Activated T-cell treated with anti-CD3 and anti-CD28 coated beads, Interleukin-2, amount 50 U/mL, for 4 hours (primary cell): ENCODE measurements at regions not wholly inside any gene's neighbourhood (a gene's known extent, or its start where the extent isn't known, plus 50 kb on each side); places are given as distances from the start of the nearest gene placed in this dataset.

Experiments used
- ATAC-seq, 2 donors: fragments of 200-7000 bp; cut with Tn5 transposase; one replicate each; pipeline ENCODE4 v1.10.0; 2021
- DNase-seq: peaks from one replicate; pipeline ENCODE4 v3.0.0-alpha.2; 2020
- H3K27me3 Mint-ChIP-seq: one replicate; pipeline ENCODE4 v1.8.0; 2021; ENCODE audit warnings: low read depth, mixed read lengths
- H3K36me3 Mint-ChIP-seq: one replicate; pipeline ENCODE4 v1.8.0; 2022; ENCODE audit warnings: mixed read lengths; ENCODE audit not compliant: insufficient read depth
- H3K4me1 Mint-ChIP-seq: one replicate; pipeline ENCODE4 v1.8.0; 2021; ENCODE audit warnings: low read depth, mixed read lengths
- H3K4me3 Mint-ChIP-seq: one replicate; pipeline ENCODE4 v1.8.0; 2021; ENCODE audit warnings: mild to moderate bottlenecking, moderate library complexity, mixed read lengths
- H3K9me3 Mint-ChIP-seq: one replicate; pipeline ENCODE4 v1.8.0; 2021; ENCODE audit warnings: mixed read lengths

- no peaks in the 10 kb centered on the region for H3K4me1 Mint-ChIP-seq
- ATAC-seq (no peak), DNase-seq (no peak)
- H3K36me3 Mint-ChIP-seq, result no peaks in the 10 kb centered on the region
- no peaks in the 10 kb centered on the region for H3K9me3 Mint-ChIP-seq
- H3K4me3 Mint-ChIP-seq, result no peak overlapping the region
- no peaks in the 10 kb centered on the region for H3K27me3 Mint-ChIP-seq
Measured at GRCh38 chr10:57468894-57469432, 798.7 kb downstream of the IPMK start.

GRCh38 chr10:57465155-57465554 is 802.5 kb downstream of the IPMK start:
- H3K4me3 Mint-ChIP-seq, result no peak overlapping the region
- no peaks in the 10 kb centered on the region for H3K27me3 Mint-ChIP-seq
- H3K4me1 Mint-ChIP-seq, result no peaks in the 10 kb centered on the region
- DNase-seq (no peak), ATAC-seq (no peak)
- H3K9me3 Mint-ChIP-seq, result no peaks in the 10 kb centered on the region
- no peaks in the 10 kb centered on the region for H3K36me3 Mint-ChIP-seq

GRCh38 chr10:57460540-57460939 is 807.2 kb downstream of the IPMK start:
- H3K9me3 Mint-ChIP-seq, result no peaks in the 10 kb centered on the region
- no peaks in the 10 kb centered on the region for H3K4me1 Mint-ChIP-seq
- no peak for ATAC-seq

GRCh38 chr10:57457972-57458512 is 809.7 kb downstream of the IPMK start:
- no peak overlapping the region for H3K4me3 Mint-ChIP-seq
- DNase-seq (no peak), ATAC-seq (no peak)
- no peaks in the 10 kb centered on the region for H3K4me1 Mint-ChIP-seq
- no peaks in the 10 kb centered on the region for H3K36me3 Mint-ChIP-seq
- no peaks in the 10 kb centered on the region for H3K9me3 Mint-ChIP-seq
- H3K27me3 Mint-ChIP-seq, result no peaks in the 10 kb centered on the region

More at GRCh38 chr10:57460540-57460939, 807.2 kb downstream of the IPMK start:
- no peak overlapping the region for H3K4me3 Mint-ChIP-seq
- DNase-seq, result no peak
- H3K36me3 Mint-ChIP-seq, result no peaks in the 10 kb centered on the region
- H3K27me3 Mint-ChIP-seq, result no peaks in the 10 kb centered on the region

GRCh38 chr10:57430376-57430775 is 837.3 kb downstream of the IPMK start:
- no peak for ATAC-seq
- no peaks in the 10 kb centered on the region for H3K4me1 Mint-ChIP-seq
- H3K27me3 Mint-ChIP-seq, result no peaks in the 10 kb centered on the region
- no peak overlapping the region for H3K4me3 Mint-ChIP-seq
- peaks cover 4% of the 10 kb centered on the region for H3K9me3 Mint-ChIP-seq
- DNase-seq, result no peak
- no peaks in the 10 kb centered on the region for H3K36me3 Mint-ChIP-seq

- no peaks in the 10 kb centered on the region for H3K4me1 Mint-ChIP-seq
- H3K4me3 Mint-ChIP-seq, result no peak overlapping the region
- no peaks in the 10 kb centered on the region for H3K36me3 Mint-ChIP-seq
- H3K27me3 Mint-ChIP-seq, result no peaks in the 10 kb centered on the region
- ATAC-seq, result no peak
- no peak for DNase-seq
- H3K9me3 Mint-ChIP-seq, result no peaks in the 10 kb centered on the region
Measured at GRCh38 chr10:57420881-57421280, 846.8 kb downstream of the IPMK start.

- ATAC-seq (no peak), DNase-seq (no peak)
- H3K36me3 Mint-ChIP-seq, result no peaks in the 10 kb centered on the region
- H3K4me3 Mint-ChIP-seq, result no peak overlapping the region
- peaks cover 10% of the 10 kb centered on the region for H3K9me3 Mint-ChIP-seq
- no peaks in the 10 kb centered on the region for H3K27me3 Mint-ChIP-seq
- H3K4me1 Mint-ChIP-seq, result no peaks in the 10 kb centered on the region
Measured at GRCh38 chr10:57418476-57418875, 849.2 kb downstream of the IPMK start.

- H3K36me3 Mint-ChIP-seq, result no peaks in the 10 kb centered on the region
- H3K4me3 Mint-ChIP-seq, result no peak overlapping the region
- H3K4me1 Mint-ChIP-seq, result no peaks in the 10 kb centered on the region
- no peaks in the 10 kb centered on the region for H3K27me3 Mint-ChIP-seq
- ATAC-seq (no peak), DNase-seq (no peak)
- peaks cover 4% of the 10 kb centered on the region for H3K9me3 Mint-ChIP-seq
Measured at GRCh38 chr10:57395923-57396322, 871.8 kb downstream of the IPMK start.

- Mint-ChIP-seq H3K4me3 (no peak overlapping the region), H3K36me3 (no peaks in the 10 kb centered on the region), H3K4me1 (no peaks in the 10 kb centered on the region), H3K27me3 (no peaks in the 10 kb centered on the region), H3K9me3 (peaks cover 3% of the 10 kb centered on the region)
- ATAC-seq, result no peak
- no peak for DNase-seq
Measured at GRCh38 chr10:57367412-57367811, 900.3 kb downstream of the IPMK start.

GRCh38 chr10:57362811-57363210 is 904.9 kb downstream of the IPMK start:
- no peaks in the 10 kb centered on the region for H3K27me3 Mint-ChIP-seq
- H3K36me3 Mint-ChIP-seq, result no peaks in the 10 kb centered on the region
- no peak overlapping the region for H3K4me3 Mint-ChIP-seq
- no peaks in the 10 kb centered on the region for H3K9me3 Mint-ChIP-seq
- no peak for DNase-seq
- H3K4me1 Mint-ChIP-seq, result no peaks in the 10 kb centered on the region
- ATAC-seq, result no peak

GRCh38 chr10:57353403-57354003 is 914.2 kb downstream of the IPMK start:
- H3K27me3 Mint-ChIP-seq, result no peaks in the 10 kb centered on the region
- no peaks in the 10 kb centered on the region for H3K36me3 Mint-ChIP-seq
- H3K9me3 Mint-ChIP-seq, result peaks cover 5% of the 10 kb centered on the region
- no peak overlapping the region for H3K4me3 Mint-ChIP-seq
- H3K4me1 Mint-ChIP-seq, result no peaks in the 10 kb centered on the region
- ATAC-seq (no peak), DNase-seq (no peak)

- no peaks in the 10 kb centered on the region for H3K36me3 Mint-ChIP-seq
- no peaks in the 10 kb centered on the region for H3K4me1 Mint-ChIP-seq
- peaks cover 5% of the 10 kb centered on the region for H3K9me3 Mint-ChIP-seq
- no peaks in the 10 kb centered on the region for H3K27me3 Mint-ChIP-seq
- DNase-seq (no peak), ATAC-seq (no peak)
- no peak overlapping the region for H3K4me3 Mint-ChIP-seq
Measured at GRCh38 chr10:57351076-57351475, 916.6 kb downstream of the IPMK start.

- no peak for DNase-seq
- Mint-ChIP-seq H3K36me3 (no peaks in the 10 kb centered on the region), H3K9me3 (peaks cover 15% of the 10 kb centered on the region), H3K4me1 (no peaks in the 10 kb centered on the region), H3K27me3 (no peaks in the 10 kb centered on the region), H3K4me3 (no peak overlapping the region)
- no peak for ATAC-seq
Measured at GRCh38 chr10:57341294-57341693, 926.4 kb downstream of the IPMK start.

- DNase-seq, result no peak
- H3K9me3 Mint-ChIP-seq, result peaks cover 7% of the 10 kb centered on the region
- H3K36me3 Mint-ChIP-seq, result no peaks in the 10 kb centered on the region
- H3K4me1 Mint-ChIP-seq, result no peaks in the 10 kb centered on the region
- H3K27me3 Mint-ChIP-seq, result no peaks in the 10 kb centered on the region
- H3K4me3 Mint-ChIP-seq, result no peak overlapping the region
- no peak for ATAC-seq
Measured at GRCh38 chr10:57338823-57339558, 928.7 kb downstream of the IPMK start.

- H3K4me3 Mint-ChIP-seq, result no peak overlapping the region
- peak in 1 of 2 donors; percentile 10 for ATAC-seq
- H3K9me3 Mint-ChIP-seq, result no peaks in the 10 kb centered on the region
- no peaks in the 10 kb centered on the region for H3K4me1 Mint-ChIP-seq
- no peak for DNase-seq
- H3K36me3 Mint-ChIP-seq, result no peaks in the 10 kb centered on the region
- H3K27me3 Mint-ChIP-seq, result no peaks in the 10 kb centered on the region
Measured at GRCh38 chr10:57336865-57337264, 930.8 kb downstream of the IPMK start.
